Stimulated activated naive CD4-positive, alpha-beta T cell treated with Interleukin-2 at 50 U/mL for 16 hours (primary cell): ENCODE measurements at regions not wholly inside any gene's neighbourhood (a gene's known extent, or its start where the extent isn't known, plus 50 kb on each side); places are given as distances from the start of the nearest gene placed in this dataset.

ENCODE experiments used
- DNase-seq: peaks from one replicate; lab custom pipeline; 2025; lab: John Stamatoyannopoulos, UW

GRCh38 chr2:241943209-241943850 is 73.8 kb downstream of the RTP5 start:
- DNase-seq = no peak

- DNase-seq = no peak
These were observed 74.5 kb downstream of the RTP5 start for GRCh38 chr2:241943961-241944575.

- DNase-seq = no peak
These were observed 75.3 kb downstream of the RTP5 start for GRCh38 chr2:241944821-241945220.

- no peak for DNase-seq
These were observed 75.8 kb downstream of the RTP5 start for GRCh38 chr2:241945311-241945710.

GRCh38 chr2:241945803-241946202 is 76.3 kb downstream of the RTP5 start:
- DNase-seq = no peak

- no peak for DNase-seq
These were observed 76.9 kb downstream of the RTP5 start for GRCh38 chr2:241946306-241947003.

- no peak for DNase-seq
These were observed 77.4 kb downstream of the RTP5 start for GRCh38 chr2:241947004-241947350.

GRCh38 chr2:241947401-241947800 is 77.9 kb downstream of the RTP5 start:
- DNase-seq = no peak

- no peak for DNase-seq
These were observed 78.3 kb downstream of the RTP5 start for GRCh38 chr2:241947876-241948275.

GRCh38 chr2:241948299-241948897 is 78.9 kb downstream of the RTP5 start:
- DNase-seq = no peak

- DNase-seq = no peak
These were observed 79.6 kb downstream of the RTP5 start for GRCh38 chr2:241948901-241949735.

GRCh38 chr2:241949736-241950412 is 80.3 kb downstream of the RTP5 start:
- no peak for DNase-seq

- peak; percentile 54 for DNase-seq
These were observed 81.1 kb downstream of the RTP5 start for GRCh38 chr2:241950413-241951315.

- no peak for DNase-seq
These were observed 81.8 kb downstream of the RTP5 start for GRCh38 chr2:241951316-241951700.

GRCh38 chr2:241951920-241952319 is 82.4 kb downstream of the RTP5 start:
- no peak for DNase-seq

GRCh38 chr2:241952816-241953215 is 83.3 kb downstream of the RTP5 start:
- DNase-seq = no peak

- no peak for DNase-seq
These were observed 83.9 kb downstream of the RTP5 start for GRCh38 chr2:241953324-241953928.

GRCh38 chr2:241956521-241957110 is 87.1 kb downstream of the RTP5 start:
- DNase-seq = no peak

GRCh38 chr2:241957276-241957675 is 87.7 kb downstream of the RTP5 start:
- DNase-seq = no peak
